Large intestine (tissue), 3 donors: ENCODE measurements at regions not wholly inside any gene's neighbourhood (a gene's known extent, or its start where the extent isn't known, plus 50 kb on each side); places are given as distances from the start of the nearest gene placed in this dataset.
A peak's percentile ranks its signal among the peaks of the same experiment; 100 is the strongest.
"Not testable (repeated sequence)": the region's sequence is repeated elsewhere in the genome, so short reads cannot be mapped to it uniquely, and the experiment has no call there.

Source experiments
- DNase-seq, 2 donors: peaks; one replicate each; pipeline versions ENCODE4 v3.0.0 to v3.0.0-alpha.2; 2013
- H3K27ac ChIP-seq: one replicate; pipeline ENCODE4 v1.5.1; 2013; ENCODE audit warnings: low read length
- H3K27me3 ChIP-seq: 2 replicates; pipeline ENCODE4 v1.6.1; 2013; ENCODE audit warnings: low read length; ENCODE audit not compliant: control insufficient read depth, insufficient read depth
- H3K36me3 ChIP-seq: 2 replicates; pipeline ENCODE4 v1.6.1; 2013; ENCODE audit warnings: low read length; ENCODE audit not compliant: control insufficient read depth, insufficient read depth
- H3K4me1 ChIP-seq: one replicate; pipeline ENCODE4 v1.6.1; 2013; ENCODE audit warnings: low read length; ENCODE audit not compliant: control insufficient read depth, insufficient read depth
- H3K4me3 ChIP-seq: one replicate; pipeline ENCODE4 v1.5.1; 2013; ENCODE audit warnings: low read length
- H3K9me3 ChIP-seq: one replicate; pipeline ENCODE4 v1.6.1; 2013; ENCODE audit warnings: mild to moderate bottlenecking, low read depth, low read length, moderate library complexity; ENCODE audit not compliant: control insufficient read depth
- WGBS: methylation state at CpG from one replicate; pipeline ENCODE4 v1.1.5; 2013; ENCODE audit warnings: low lambda C conversion rate; ENCODE audit not compliant: insufficient coverage; 5-methylcytosine and 5-hydroxymethylcytosine counted together

DNA sequence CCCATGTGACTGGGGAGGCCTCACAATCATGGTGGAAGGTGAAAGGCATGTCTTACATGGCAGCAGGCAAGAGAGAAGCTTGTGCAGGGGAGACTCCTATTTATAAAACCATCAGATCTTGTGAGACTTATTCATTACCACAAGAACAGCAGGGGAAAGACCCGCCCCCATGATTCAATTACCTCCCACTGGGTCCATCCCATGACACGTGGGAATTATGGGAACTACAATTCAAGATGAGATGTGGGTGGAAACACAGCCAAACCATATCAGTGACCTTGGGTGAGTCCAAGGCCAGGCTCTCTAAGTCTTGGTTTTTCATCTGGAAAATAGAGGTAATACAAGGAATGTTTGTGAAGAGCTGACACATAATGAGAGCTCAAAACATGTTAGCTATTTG is 198.8 kb downstream of the HUNK start:
- not testable (repeated sequence) for H3K36me3 ChIP-seq, H3K9me3 ChIP-seq
- whole genome bisulfite sequencing = no CpG with 5 or more reads among the region's 2 CpGs

DNA sequence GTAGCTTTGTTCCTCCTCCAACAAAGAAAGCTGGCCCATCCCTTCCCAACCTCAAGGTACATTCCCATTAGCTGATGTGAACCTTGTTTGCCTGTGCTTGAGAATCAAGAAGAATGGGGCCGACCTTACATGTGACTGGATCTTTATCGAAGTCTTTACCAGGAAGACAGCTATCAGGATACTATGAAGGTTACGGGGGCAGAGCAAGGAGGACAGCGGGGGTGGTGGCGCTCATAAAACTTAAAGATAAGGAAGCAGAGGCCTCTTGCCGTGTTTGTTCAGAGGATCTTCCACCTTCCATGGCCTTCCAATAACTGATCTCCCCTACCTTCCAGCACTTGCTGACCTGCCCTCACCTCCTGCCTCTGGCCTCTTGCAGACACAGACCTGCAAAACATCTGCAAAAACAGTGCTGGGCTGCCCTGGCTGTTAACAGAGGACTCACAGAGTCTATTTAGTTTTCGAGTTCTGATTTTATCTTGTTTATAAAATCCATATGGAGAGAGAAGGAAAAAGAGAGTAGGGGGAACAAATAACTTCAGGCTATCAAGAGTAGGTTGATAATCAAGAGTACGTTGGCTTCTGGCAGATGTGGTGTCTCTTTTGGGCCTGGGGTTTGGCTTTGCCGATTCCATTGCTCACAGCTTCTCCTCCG is 198.0 kb downstream of the HUNK start:
- peak; percentile 76 to 89 for DNase-seq
- 20% methylated on average over 1 of the region's 10 CpGs for WGBS
- Histone ChIP-seq H3K36me3 (no peaks in the 10 kb centered on the region), H3K4me1 (peaks cover 25% of the 10 kb centered on the region), H3K4me3 (no peak overlapping the region), H3K27ac (peak overlapping the region; percentile 79), H3K9me3 (peaks cover 2% of the 10 kb centered on the region), H3K27me3 (no peaks in the 10 kb centered on the region)

More for the DNA sequence above, 198.8 kb downstream of the HUNK start:
- Histone ChIP-seq H3K4me1 (peaks cover 25% of the 10 kb centered on the region), H3K27ac (peak overlapping the region; percentile 79)
- H3K4me3 ChIP-seq, H3K27me3 ChIP-seq, DNase-seq: not testable (repeated sequence)

DNA sequence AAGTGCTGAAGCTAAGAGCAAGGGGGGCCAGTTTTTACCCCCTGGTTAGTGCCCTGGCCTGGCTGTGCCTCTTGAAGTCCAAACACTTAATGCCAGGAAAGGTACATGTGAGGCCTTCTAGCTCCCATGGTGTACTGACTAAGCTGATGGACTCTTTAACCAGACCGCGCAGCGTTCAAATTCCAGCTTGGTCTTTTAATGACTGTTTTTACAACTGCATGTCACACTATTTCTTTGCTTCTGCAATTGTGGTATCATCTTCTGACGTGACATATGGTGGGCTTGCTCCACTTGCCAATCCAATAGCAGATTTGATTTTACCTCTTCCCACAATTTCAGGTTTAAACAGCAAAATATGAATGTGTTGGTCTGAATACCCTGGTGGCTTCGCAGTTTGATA is 197.3 kb downstream of the HUNK start:
- WGBS = no CpG with 5 or more reads among the region's 5 CpGs
- no peaks in the 10 kb centered on the region for H3K36me3 ChIP-seq
- no peaks in the 10 kb centered on the region for H3K27me3 ChIP-seq
- no peak overlapping the region for H3K4me3 ChIP-seq
- peaks cover 2% of the 10 kb centered on the region for H3K9me3 ChIP-seq
- DNase-seq = peak; percentile 51 to 76
- H3K27ac ChIP-seq = peak overlapping the region; percentile 79
- H3K4me1 ChIP-seq = peaks cover 25% of the 10 kb centered on the region

DNA sequence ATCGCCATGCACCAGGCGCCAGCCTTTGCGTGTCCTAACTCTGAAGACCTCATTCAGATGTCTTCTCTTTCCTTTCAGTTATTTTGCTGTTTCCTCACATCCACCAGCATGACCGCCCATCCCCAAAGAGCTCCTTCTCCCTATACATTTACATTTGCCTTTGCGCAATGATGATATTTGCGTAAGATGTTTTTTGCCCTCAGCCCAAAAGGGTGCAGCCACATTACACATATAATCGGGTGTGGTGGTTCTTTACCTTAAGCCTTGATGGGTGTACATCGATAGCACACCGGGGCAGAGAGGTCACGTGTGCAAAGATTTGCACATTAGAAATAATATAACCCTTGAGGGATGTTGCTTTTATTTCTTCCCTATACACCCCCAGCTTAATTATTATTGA is 192.8 kb downstream of the HUNK start:
- H3K27ac ChIP-seq = no peak overlapping the region
- no CpG with 5 or more reads among the region's 10 CpGs for WGBS
- peaks cover 11% of the 10 kb centered on the region for H3K4me1 ChIP-seq
- H3K27me3 ChIP-seq = no peaks in the 10 kb centered on the region
- no peaks in the 10 kb centered on the region for H3K36me3 ChIP-seq
- H3K9me3 ChIP-seq = peaks cover 2% of the 10 kb centered on the region
- H3K4me3 ChIP-seq = no peak overlapping the region
- DNase-seq = peak in 1 of 2 donors; percentile 16

DNA sequence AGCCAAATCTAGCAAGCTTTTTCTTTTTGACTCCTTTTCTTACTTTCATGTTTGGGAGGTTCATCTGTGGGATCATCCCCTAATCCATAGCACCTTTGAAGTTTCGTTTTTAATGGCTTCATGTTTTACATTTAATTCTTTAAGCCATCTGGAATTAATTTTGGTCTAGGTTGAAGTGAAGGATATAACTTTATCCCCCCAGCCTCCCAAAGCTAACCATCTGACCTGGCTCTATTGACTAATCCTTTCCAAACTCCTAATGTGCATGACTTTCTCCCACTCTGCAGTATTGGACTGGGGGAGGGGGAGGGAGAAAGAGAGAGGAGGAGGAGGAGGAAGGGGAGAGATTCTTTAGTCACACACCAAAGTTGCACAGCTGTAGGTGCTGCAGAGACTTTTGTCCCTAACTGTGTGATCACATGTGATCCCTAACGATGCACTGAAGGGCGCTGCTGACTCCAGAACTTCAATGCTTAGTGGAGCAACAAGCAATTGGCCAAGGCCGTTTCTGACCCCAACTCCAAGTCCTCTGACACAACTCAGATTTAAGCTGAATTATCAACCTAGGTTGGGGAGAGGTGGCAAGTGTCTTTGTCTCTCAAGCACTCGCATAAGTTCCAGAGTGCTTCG is 191.6 kb downstream of the HUNK start:
- no peak overlapping the region for H3K4me3 ChIP-seq
- no CpG with 5 or more reads among the region's 6 CpGs for WGBS
- DNase-seq = no peak

DNA sequence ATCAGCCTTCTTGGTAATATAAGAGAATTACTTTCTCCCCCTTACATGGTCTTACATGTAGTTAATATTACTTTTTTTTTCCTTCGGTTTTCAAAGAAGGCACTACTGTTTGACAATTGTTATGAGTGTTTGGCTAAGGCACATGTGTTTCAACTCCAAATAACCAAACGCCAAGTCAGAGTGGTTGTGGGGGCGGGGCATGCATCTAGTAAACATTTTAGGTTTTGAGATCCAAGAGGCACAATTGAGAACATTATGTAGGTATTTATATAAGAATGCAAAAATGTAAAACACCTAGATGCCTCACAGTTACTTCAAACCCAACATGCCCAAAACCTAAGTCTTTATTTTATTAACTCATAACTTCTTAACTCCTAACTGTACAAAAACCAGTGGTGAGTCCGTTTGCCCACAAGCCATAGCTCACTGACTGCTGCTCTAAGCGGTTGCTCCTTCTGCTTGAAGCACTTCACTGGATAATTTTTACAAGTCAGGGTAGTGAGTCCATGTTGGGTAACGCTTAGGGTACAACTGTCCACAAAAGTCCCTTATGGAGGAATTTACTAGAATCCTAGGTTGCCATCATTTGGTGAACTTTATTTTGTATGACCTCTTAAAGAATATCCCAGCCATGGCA is 189.9 kb downstream of the HUNK start:
- no peaks in the 10 kb centered on the region for H3K27me3 ChIP-seq
- no peak overlapping the region for H3K4me3 ChIP-seq
- H3K9me3 ChIP-seq = peaks cover 2% of the 10 kb centered on the region
- no peaks in the 10 kb centered on the region for H3K36me3 ChIP-seq
- no CpG with 5 or more reads among the region's 6 CpGs for WGBS
- no peaks in the 10 kb centered on the region for H3K4me1 ChIP-seq
- no peak overlapping the region for H3K27ac ChIP-seq
- no peak for DNase-seq

More for the DNA sequence above, 191.6 kb downstream of the HUNK start:
- Histone ChIP-seq H3K4me1 (no peaks in the 10 kb centered on the region), H3K9me3 (peaks cover 2% of the 10 kb centered on the region), H3K27me3 (no peaks in the 10 kb centered on the region), H3K36me3 (no peaks in the 10 kb centered on the region), H3K27ac (no peak overlapping the region)

DNA sequence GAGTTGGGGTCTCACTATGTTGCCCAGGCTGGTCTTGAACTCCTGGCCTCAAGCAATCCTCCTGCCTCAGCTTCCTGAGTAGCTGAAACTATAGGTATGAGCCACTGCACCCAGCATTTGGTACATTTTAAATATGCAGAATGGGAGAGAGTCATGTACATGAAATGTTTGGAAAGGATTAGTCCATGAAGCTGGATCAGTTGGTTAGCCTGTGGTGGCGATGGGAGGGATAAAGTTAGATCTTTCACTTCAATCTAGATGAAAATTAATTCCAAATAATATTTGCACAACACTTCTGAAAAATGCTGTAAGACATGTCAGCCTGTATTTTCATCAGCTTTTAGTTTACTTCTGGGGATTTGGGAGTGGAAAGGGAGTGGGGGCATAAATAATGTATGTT is 188.9 kb downstream of the HUNK start:
- Histone ChIP-seq H3K36me3 (no peaks in the 10 kb centered on the region), H3K4me1 (no peaks in the 10 kb centered on the region), H3K27ac (no peak overlapping the region), H3K9me3 (no peaks in the 10 kb centered on the region), H3K4me3 (no peak overlapping the region), H3K27me3 (no peaks in the 10 kb centered on the region)
- no peak for DNase-seq
- 100% methylated on average over 1 of the region's 1 CpG for WGBS

DNA sequence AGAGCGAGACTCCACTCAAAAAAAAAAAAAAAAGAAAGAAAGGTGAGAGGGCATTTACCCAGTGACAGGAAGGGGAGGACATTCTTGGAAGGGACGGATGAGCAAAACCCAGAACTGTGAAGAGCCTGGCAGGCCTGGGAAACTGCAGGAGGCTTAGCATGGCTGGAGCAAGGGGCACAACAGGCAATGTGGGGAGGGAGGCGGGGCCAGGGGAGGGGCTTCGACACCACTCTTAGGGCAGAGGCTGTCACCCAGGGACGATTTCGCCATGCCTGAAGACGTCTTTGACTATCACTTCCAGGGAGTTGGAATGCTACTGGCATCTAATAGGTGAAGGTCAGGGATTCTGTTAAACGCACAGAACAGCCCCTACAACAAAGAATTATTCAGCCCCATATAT is 184.0 kb downstream of the HUNK start:
- H3K4me3 ChIP-seq = no peak overlapping the region
- no peaks in the 10 kb centered on the region for H3K27me3 ChIP-seq
- no peak for DNase-seq
- H3K4me1 ChIP-seq = no peaks in the 10 kb centered on the region
- WGBS = 80% methylated on average over 1 of the region's 8 CpGs
- H3K9me3 ChIP-seq = peaks cover 3% of the 10 kb centered on the region
- no peaks in the 10 kb centered on the region for H3K36me3 ChIP-seq
- no peak overlapping the region for H3K27ac ChIP-seq

DNA sequence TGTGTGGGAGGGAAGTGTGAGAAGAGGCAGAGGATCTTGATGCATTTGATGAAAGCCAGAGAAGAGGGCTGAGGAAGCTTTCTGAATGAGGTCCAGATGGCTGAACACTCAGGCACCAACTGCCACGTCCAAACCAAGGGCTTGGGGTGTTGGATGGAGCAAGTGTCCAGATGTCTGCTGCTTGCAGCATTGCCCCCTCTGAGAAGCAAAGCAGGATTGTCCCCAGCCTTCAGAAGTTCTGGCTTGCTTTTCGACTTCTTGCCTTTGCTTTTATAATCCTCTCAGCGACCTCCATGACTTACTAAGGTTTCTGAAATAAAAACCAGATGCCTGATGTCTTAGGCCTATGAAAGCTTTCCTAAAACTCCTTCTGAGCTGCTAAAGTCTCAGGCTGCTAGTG is 182.5 kb downstream of the HUNK start:
- Histone ChIP-seq H3K27ac (no peak overlapping the region), H3K9me3 (peaks cover 3% of the 10 kb centered on the region), H3K27me3 (no peaks in the 10 kb centered on the region), H3K36me3 (no peaks in the 10 kb centered on the region), H3K4me3 (no peak overlapping the region), H3K4me1 (no peaks in the 10 kb centered on the region)
- WGBS = no CpG with 5 or more reads among the region's 3 CpGs
- DNase-seq = no peak
